H1 (cell line): ENCODE measurements at regions not wholly inside any gene's neighbourhood (a gene's known extent, or its start where the extent isn't known, plus 50 kb on each side); places are given as distances from the start of the nearest gene placed in this dataset.

Experiments used
- CEBPB ChIP-seq: IDR thresholded peaks from 2 replicates; pipeline ENCODE4 v1.6.1; 2012; ENCODE audit warnings: low read depth, low read length
- CREB1 ChIP-seq: IDR thresholded peaks from 2 replicates; pipeline ENCODE4 v1.6.1; 2012; ENCODE audit warnings: inconsistent platforms
- EGR1 ChIP-seq: IDR thresholded peaks from 2 replicates; pipeline ENCODE4 v1.6.1; 2011; ENCODE audit warnings: low read depth, low read length, borderline replicate concordance
- EZH2 ChIP-seq: fragments of 200-600 bp; sonication (generic); IDR thresholded peaks from 2 replicates; pipeline ENCODE4 v1.7.1; 2012; ENCODE audit warnings: low read depth, mild to moderate bottlenecking, moderate library complexity, low read length, inconsistent platforms; ENCODE audit not compliant: severe bottlenecking
- SRF ChIP-seq: IDR thresholded peaks from 2 replicates; pipeline ENCODE4 v1.6.1; 2011; ENCODE audit warnings: mild to moderate bottlenecking, low read depth, low read length, moderate library complexity
- TF ChIP-seq, protein P1 (sequence below): IDR thresholded peaks from 2 replicates; pipeline ENCODE4 v1.6.1; 2012; ENCODE audit warnings: low read length, inconsistent platforms
- TF ChIP-seq, protein P2 (sequence below), 3 experiments: IDR thresholded peaks; 1 replicate in 2 of 3; 2 replicates in 1 of 3; pipeline versions ENCODE4 v1.5.1 to v1.6.1; 2011; ENCODE audit warnings: low read length in 3 of 3, mild to moderate bottlenecking in 3 of 3, inconsistent platforms in 2 of 3, low read depth in 1 of 3, moderate library complexity in 1 of 3; ENCODE audit not compliant: insufficient read depth in 1 of 3; ENCODE audit errors: control extremely low read depth in 1 of 3

DNA sequence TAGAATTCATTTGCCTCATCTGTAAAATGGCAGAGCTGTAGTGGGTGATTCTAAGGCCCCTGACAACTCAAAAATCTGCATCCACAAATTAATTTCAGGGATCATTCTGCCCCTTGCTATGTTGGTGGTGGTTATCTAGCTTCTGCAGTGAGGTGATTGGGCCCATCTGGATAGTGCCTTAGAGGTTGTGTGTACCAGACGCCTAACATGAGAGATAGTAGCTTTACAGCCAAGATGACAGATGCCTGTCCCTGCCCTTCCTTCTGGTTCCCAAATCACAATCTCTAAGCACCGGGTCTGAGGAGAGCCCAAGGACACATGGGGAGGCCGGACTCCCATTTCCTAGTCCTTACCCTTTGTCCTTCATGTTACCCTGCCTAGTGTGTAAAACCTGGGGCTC lies 51.1 kb upstream of the TNP1 start:
- TF ChIP-seq CEBPB (no peak), CREB1 (no peak), EZH2 (no peak), EGR1 (no peak), SRF (no peak)
- TF ChIP-seq, protein P1, sequence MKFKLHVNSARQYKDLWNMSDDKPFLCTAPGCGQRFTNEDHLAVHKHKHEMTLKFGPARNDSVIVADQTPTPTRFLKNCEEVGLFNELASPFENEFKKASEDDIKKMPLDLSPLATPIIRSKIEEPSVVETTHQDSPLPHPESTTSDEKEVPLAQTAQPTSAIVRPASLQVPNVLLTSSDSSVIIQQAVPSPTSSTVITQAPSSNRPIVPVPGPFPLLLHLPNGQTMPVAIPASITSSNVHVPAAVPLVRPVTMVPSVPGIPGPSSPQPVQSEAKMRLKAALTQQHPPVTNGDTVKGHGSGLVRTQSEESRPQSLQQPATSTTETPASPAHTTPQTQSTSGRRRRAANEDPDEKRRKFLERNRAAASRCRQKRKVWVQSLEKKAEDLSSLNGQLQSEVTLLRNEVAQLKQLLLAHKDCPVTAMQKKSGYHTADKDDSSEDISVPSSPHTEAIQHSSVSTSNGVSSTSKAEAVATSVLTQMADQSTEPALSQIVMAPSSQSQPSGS: no peak
- TF ChIP-seq, protein P2, sequence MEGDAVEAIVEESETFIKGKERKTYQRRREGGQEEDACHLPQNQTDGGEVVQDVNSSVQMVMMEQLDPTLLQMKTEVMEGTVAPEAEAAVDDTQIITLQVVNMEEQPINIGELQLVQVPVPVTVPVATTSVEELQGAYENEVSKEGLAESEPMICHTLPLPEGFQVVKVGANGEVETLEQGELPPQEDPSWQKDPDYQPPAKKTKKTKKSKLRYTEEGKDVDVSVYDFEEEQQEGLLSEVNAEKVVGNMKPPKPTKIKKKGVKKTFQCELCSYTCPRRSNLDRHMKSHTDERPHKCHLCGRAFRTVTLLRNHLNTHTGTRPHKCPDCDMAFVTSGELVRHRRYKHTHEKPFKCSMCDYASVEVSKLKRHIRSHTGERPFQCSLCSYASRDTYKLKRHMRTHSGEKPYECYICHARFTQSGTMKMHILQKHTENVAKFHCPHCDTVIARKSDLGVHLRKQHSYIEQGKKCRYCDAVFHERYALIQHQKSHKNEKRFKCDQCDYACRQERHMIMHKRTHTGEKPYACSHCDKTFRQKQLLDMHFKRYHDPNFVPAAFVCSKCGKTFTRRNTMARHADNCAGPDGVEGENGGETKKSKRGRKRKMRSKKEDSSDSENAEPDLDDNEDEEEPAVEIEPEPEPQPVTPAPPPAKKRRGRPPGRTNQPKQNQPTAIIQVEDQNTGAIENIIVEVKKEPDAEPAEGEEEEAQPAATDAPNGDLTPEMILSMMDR (IDR thresholded peaks at IDR 0.05; ENCODE audit: control extremely low read depth in 1 of 3, insufficient read depth in 1 of 3, low read depth in 1 of 3, low read length in 3 of 3): no peak
